ENCODE measurements at regions not wholly inside any gene's neighbourhood (a gene's known extent, or its start where the extent isn't known, plus 50 kb on each side); places are given as distances from the start of the nearest gene placed in this dataset.

GRCh38 chr2:220165401-220165800 is 538.0 kb downstream of the SLC4A3 start:
- intact Hi-C loops (cut with micrococcal nuclease): no loop called here
- H3K36me3 Mint-ChIP-seq (ENCODE audit: low read depth): no peaks in the 10 kb centered on the region
- no peaks in the 10 kb centered on the region for H3K4me1 Mint-ChIP-seq (ENCODE audit: low read depth)
- no peak overlapping the region for H3K4me3 Mint-ChIP-seq
- no peak overlapping the region for H3K27ac Mint-ChIP-seq
- no peaks in the 10 kb centered on the region for H3K27me3 Mint-ChIP-seq
- H3K9me3 Mint-ChIP-seq: no peaks in the 10 kb centered on the region

DNA sequence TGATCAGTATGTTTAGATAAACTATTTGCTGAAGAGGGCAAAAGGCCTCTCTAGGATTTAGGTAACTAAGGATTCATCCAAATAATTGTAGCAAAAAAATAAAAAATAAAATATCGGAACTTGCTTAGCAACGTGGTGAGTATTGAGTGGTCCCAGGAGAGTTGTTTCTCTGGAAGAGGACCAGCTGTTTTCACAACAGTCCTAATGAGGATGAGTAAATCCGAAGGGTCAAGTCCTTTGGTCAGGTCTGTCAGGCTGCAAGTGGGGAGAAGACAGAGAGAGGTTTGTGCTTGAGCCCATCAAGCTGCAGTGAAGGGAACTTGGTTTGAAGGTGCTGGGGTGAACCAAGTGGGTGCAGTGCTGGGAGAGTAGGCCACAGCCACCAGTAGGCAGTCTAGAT is 539.2 kb downstream of the SLC4A3 start:
- intact Hi-C loops (cut with micrococcal nuclease): no loop called here
- Mint-ChIP-seq H3K27ac (no peak overlapping the region), H3K27me3 (no peaks in the 10 kb centered on the region), H3K4me1 (ENCODE audit: low read depth) (no peaks in the 10 kb centered on the region), H3K4me3 (no peak overlapping the region), H3K9me3 (no peaks in the 10 kb centered on the region), H3K36me3 (ENCODE audit: low read depth) (no peaks in the 10 kb centered on the region)

DNA sequence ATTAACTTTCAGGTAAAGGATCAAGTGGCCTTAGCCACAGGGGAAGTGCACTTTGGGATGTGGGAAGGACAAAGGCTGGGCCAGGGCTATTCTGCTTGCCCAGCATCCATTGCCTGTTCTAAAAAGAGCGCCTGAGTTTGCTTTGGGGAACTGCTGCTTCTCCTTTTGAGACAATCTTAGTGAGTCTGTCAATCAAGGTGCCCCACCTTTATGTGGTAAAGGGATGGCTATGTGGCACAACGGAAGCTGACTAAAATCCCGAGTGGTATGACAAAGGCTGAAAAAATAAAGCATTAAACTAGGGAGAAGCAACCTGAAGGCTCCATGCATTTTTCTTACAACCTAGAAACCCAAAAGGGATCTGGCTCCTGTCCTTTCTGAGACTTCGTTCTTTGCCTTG is 540.5 kb downstream of the SLC4A3 start:
- intact Hi-C loops (cut with micrococcal nuclease): no loop called here
- no peaks in the 10 kb centered on the region for H3K4me1 Mint-ChIP-seq (ENCODE audit: low read depth)
- H3K27me3 Mint-ChIP-seq: no peaks in the 10 kb centered on the region
- no peaks in the 10 kb centered on the region for H3K9me3 Mint-ChIP-seq
- no peaks in the 10 kb centered on the region for H3K36me3 Mint-ChIP-seq (ENCODE audit: low read depth)
- H3K4me3 Mint-ChIP-seq: no peak overlapping the region
- no peak overlapping the region for H3K27ac Mint-ChIP-seq

- intact Hi-C loops (cut with micrococcal nuclease): no loop called here
- no peaks in the 10 kb centered on the region for H3K9me3 Mint-ChIP-seq
- H3K36me3 Mint-ChIP-seq (ENCODE audit: low read depth): no peaks in the 10 kb centered on the region
- H3K27ac Mint-ChIP-seq: no peak overlapping the region
- no peaks in the 10 kb centered on the region for H3K27me3 Mint-ChIP-seq
- H3K4me1 Mint-ChIP-seq (ENCODE audit: low read depth): no peaks in the 10 kb centered on the region
- H3K4me3 Mint-ChIP-seq: no peak overlapping the region
Observed at GRCh38 chr2:220168891-220169546, 541.6 kb downstream of the SLC4A3 start.

DNA sequence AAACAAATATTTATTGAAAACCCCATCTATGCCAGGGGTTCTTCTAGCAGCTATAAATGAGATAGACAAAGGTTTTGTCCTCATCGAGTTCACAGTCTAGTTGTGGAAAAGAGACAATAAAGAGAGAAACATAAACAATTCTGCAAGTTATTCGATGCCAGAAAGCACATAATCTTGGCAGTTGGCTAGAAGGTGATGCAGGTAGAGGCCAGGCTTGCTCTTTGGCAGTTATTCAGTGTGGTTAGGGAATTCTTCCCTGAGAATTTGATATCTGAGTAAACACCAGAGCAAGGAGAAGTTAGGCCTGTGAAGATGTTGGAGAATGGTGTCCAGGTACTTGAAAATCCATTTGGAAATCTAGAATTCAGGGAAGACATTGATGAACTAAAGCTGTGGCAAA is 547.4 kb downstream of the SLC4A3 start:
- no peak overlapping the region for H3K4me3 Mint-ChIP-seq
- no peaks in the 10 kb centered on the region for H3K27me3 Mint-ChIP-seq
- H3K27ac Mint-ChIP-seq: no peak overlapping the region
- intact Hi-C loops (cut with micrococcal nuclease): no loop called here
- no peaks in the 10 kb centered on the region for H3K4me1 Mint-ChIP-seq (ENCODE audit: low read depth)
- no peaks in the 10 kb centered on the region for H3K9me3 Mint-ChIP-seq
- no peaks in the 10 kb centered on the region for H3K36me3 Mint-ChIP-seq (ENCODE audit: low read depth)

- no peaks in the 10 kb centered on the region for H3K9me3 Mint-ChIP-seq
- H3K27me3 Mint-ChIP-seq: no peaks in the 10 kb centered on the region
- H3K4me3 Mint-ChIP-seq: no peak overlapping the region
- no peaks in the 10 kb centered on the region for H3K36me3 Mint-ChIP-seq (ENCODE audit: low read depth)
- intact Hi-C loops (cut with micrococcal nuclease): no loop called here
- no peaks in the 10 kb centered on the region for H3K4me1 Mint-ChIP-seq (ENCODE audit: low read depth)
- no peak overlapping the region for H3K27ac Mint-ChIP-seq
Observed at GRCh38 chr2:220175967-220176366, 548.5 kb downstream of the SLC4A3 start.

GRCh38 chr2:220178991-220179695 is 551.7 kb downstream of the SLC4A3 start:
- H3K27ac Mint-ChIP-seq: no peak overlapping the region
- H3K4me1 Mint-ChIP-seq (ENCODE audit: low read depth): no peaks in the 10 kb centered on the region
- no peaks in the 10 kb centered on the region for H3K27me3 Mint-ChIP-seq
- no peak overlapping the region for H3K4me3 Mint-ChIP-seq
- H3K36me3 Mint-ChIP-seq (ENCODE audit: low read depth): no peaks in the 10 kb centered on the region
- H3K9me3 Mint-ChIP-seq: no peaks in the 10 kb centered on the region
- intact Hi-C loops (cut with micrococcal nuclease): no loop called here

DNA sequence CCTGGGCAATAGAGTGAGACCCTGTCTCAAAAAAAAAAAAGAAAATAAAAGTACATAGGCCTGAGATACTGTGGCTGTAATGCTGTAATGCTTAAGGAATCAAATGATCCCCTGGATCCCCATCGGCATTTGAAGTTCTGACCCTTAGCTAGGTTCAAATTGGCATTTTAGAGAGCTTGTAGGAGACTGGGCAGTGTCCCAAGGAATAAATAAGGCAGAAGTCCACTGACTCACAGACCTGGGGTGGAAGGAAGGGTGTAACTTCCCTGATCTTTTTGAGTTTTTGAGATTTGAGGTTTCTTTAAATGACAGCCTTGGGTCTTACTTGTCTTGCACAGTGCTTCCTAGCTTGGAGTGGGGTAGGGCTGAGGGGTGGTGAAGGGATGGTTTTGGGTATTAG is 553.7 kb downstream of the SLC4A3 start:
- no peaks in the 10 kb centered on the region for H3K36me3 Mint-ChIP-seq (ENCODE audit: low read depth)
- intact Hi-C loops (cut with micrococcal nuclease): no loop called here
- H3K4me3 Mint-ChIP-seq: no peak overlapping the region
- H3K27ac Mint-ChIP-seq: no peak overlapping the region
- H3K4me1 Mint-ChIP-seq (ENCODE audit: low read depth): no peaks in the 10 kb centered on the region
- H3K9me3 Mint-ChIP-seq: no peaks in the 10 kb centered on the region
- H3K27me3 Mint-ChIP-seq: no peaks in the 10 kb centered on the region

- intact Hi-C loops (cut with micrococcal nuclease): no loop called here
- Mint-ChIP-seq H3K4me1 (ENCODE audit: low read depth) (no peaks in the 10 kb centered on the region), H3K9me3 (no peaks in the 10 kb centered on the region), H3K27ac (no peak overlapping the region), H3K4me3 (no peak overlapping the region), H3K36me3 (ENCODE audit: low read depth) (no peaks in the 10 kb centered on the region), H3K27me3 (no peaks in the 10 kb centered on the region)
Observed at GRCh38 chr2:220182790-220183189, 555.4 kb downstream of the SLC4A3 start.

DNA sequence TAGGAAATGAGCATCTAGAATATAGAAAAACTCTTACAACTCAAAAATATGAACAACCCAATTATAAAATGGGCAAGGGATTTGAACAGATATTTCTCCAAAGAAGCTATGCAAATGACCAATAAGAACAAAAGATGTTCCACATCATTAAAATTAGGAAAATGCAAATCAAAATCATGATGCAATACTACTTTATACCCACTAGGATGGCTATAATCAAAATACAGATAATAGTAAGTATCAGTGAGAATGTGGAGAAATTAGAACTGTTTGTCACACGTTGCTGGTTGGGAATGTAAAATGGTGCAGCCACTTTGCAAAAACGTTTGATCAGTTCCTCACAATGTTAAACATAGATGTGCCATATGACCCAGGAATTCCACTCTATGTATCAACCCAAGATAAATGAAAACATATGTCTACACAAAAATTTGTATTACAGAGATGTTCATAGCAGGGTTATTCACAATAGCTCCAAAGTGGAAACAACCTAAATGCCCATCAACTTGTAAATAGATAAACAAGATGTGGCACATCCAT is 558.4 kb downstream of the SLC4A3 start:
- H3K27ac Mint-ChIP-seq: no peak overlapping the region
- H3K4me1 Mint-ChIP-seq (ENCODE audit: low read depth): no peaks in the 10 kb centered on the region
- H3K27me3 Mint-ChIP-seq: no peaks in the 10 kb centered on the region
- H3K9me3 Mint-ChIP-seq: peaks cover 10% of the 10 kb centered on the region
- intact Hi-C loops (cut with micrococcal nuclease): no loop called here
- H3K36me3 Mint-ChIP-seq (ENCODE audit: low read depth): no peaks in the 10 kb centered on the region
- H3K4me3 Mint-ChIP-seq: no peak overlapping the region

GRCh38 chr2:220188031-220188430 is 560.6 kb downstream of the SLC4A3 start:
- H3K36me3 Mint-ChIP-seq (ENCODE audit: low read depth): no peaks in the 10 kb centered on the region
- H3K27ac Mint-ChIP-seq: no peak overlapping the region
- intact Hi-C loops (cut with micrococcal nuclease): no loop called here
- H3K9me3 Mint-ChIP-seq: peaks cover 27% of the 10 kb centered on the region
- no peaks in the 10 kb centered on the region for H3K27me3 Mint-ChIP-seq
- H3K4me1 Mint-ChIP-seq (ENCODE audit: low read depth): no peaks in the 10 kb centered on the region
- H3K4me3 Mint-ChIP-seq: no peak overlapping the region

GRCh38 chr2:220191031-220191430 is 563.6 kb downstream of the SLC4A3 start:
- H3K9me3 Mint-ChIP-seq: peaks cover 27% of the 10 kb centered on the region
- H3K4me3 Mint-ChIP-seq: no peak overlapping the region
- H3K27me3 Mint-ChIP-seq: no peaks in the 10 kb centered on the region
- H3K27ac Mint-ChIP-seq: no peak overlapping the region
- H3K36me3 Mint-ChIP-seq (ENCODE audit: low read depth): no peaks in the 10 kb centered on the region
- intact Hi-C loops (cut with micrococcal nuclease): no loop called here
- H3K4me1 Mint-ChIP-seq (ENCODE audit: low read depth): no peaks in the 10 kb centered on the region

DNA sequence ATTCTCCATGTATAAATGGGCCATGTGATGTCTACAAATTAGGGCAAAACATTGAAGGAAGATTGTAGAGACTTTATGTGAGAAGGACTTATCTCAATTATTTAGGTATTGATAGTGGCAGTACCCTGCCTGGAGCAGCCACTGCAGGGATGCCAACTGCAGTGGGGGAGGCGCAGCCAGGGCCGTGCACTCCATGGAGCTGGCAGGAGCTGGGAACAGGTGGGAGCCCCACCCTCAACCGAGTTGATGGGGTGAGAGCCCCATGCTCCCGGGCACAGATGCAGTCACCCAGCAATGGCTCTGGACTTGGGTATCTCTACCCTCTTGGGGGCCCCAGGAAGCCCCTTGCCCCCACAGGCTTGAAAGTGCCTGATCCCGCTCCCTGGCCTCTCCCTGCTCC is 564.3 kb downstream of the SLC4A3 start:
- intact Hi-C loops (cut with micrococcal nuclease): no loop called here
- no peaks in the 10 kb centered on the region for H3K36me3 Mint-ChIP-seq (ENCODE audit: low read depth)
- H3K27me3 Mint-ChIP-seq: no peaks in the 10 kb centered on the region
- no peak overlapping the region for H3K4me3 Mint-ChIP-seq
- H3K4me1 Mint-ChIP-seq (ENCODE audit: low read depth): no peaks in the 10 kb centered on the region
- no peak overlapping the region for H3K27ac Mint-ChIP-seq
- H3K9me3 Mint-ChIP-seq: peaks cover 28% of the 10 kb centered on the region

DNA sequence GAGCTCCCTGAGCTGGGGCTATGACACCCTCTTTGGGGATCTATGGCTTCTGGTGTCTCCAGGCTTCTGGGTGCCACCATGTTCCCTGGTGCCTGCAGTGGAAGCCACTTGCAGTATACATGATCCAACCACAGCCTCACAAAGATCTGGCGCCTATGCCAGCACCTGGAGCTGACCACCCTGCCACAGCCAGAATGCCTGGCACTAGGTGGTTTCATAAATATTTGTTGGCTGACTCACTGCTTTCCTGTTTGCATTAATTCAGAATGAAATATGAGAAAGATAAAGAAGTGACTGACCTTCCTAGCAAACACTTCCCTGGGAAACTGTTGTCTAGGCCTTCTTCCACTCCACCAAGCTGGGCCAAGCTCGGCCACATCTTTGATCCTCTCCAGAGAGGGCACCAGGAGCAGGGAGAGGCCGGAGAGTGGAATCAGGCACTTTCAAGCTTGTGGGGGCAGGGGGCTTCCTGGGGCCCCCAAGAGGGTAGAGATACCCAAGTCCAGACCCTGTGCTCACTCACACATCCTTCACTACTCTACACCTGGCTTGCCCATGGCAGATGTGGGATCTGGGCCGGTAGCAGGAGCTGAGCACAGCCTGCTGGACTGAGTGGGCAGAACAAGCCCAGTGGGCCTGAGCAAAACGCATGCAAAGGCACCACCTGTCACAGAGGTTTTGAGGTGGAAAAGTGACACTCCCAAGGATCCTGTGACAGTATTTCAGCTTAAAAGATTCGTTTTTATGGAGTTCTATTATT is 565.7 kb downstream of the SLC4A3 start:
- Mint-ChIP-seq H3K4me1 (ENCODE audit: low read depth) (no peaks in the 10 kb centered on the region), H3K4me3 (no peak overlapping the region), H3K27ac (no peak overlapping the region), H3K9me3 (peaks cover 32% of the 10 kb centered on the region), H3K27me3 (no peaks in the 10 kb centered on the region), H3K36me3 (ENCODE audit: low read depth) (no peaks in the 10 kb centered on the region)
- intact Hi-C loops (cut with micrococcal nuclease): no loop called here
